Aorta (tissue), 5 donors: ENCODE measurements at regions not wholly inside any gene's neighbourhood (a gene's known extent, or its start where the extent isn't known, plus 50 kb on each side); places are given as distances from the start of the nearest gene placed in this dataset.

ENCODE experiments used
- ATAC-seq: fragments of 200-7000 bp; cut with Tn5 transposase; one replicate; pipeline ENCODE4 v1.9.1; 2022; ENCODE audit warnings: moderate library complexity; ENCODE audit not compliant: low FRiP score
- DNase-seq, 2 donors: peaks; one replicate each; pipeline ENCODE4 v3.0.0-alpha.2; 2020
- H3K27ac ChIP-seq, 2 donors: one replicate each; pipeline ENCODE4 v1.5.1; 2013; ENCODE audit warnings: low read length in 2 of 2, mild to moderate bottlenecking in 2 of 2, moderate library complexity in 2 of 2, control low read depth in 1 of 2, inconsistent platforms in 1 of 2, low read depth in 1 of 2
- H3K27me3 ChIP-seq, 2 donors: one replicate each; pipeline ENCODE4 v1.6.1; 2013; ENCODE audit warnings: control low read depth in 1 of 2, low read length in 1 of 2, mild to moderate bottlenecking in 1 of 2, moderate library complexity in 1 of 2; ENCODE audit not compliant: insufficient read depth in 2 of 2, control insufficient read depth in 1 of 2
- H3K36me3 ChIP-seq, 2 donors: one replicate each; pipeline ENCODE4 v1.6.1; 2013; ENCODE audit warnings: control low read depth in 1 of 2, low read length in 1 of 2, mild to moderate bottlenecking in 1 of 2; ENCODE audit not compliant: insufficient read depth in 2 of 2, control insufficient read depth in 1 of 2
- H3K4me1 ChIP-seq, 2 donors: one replicate each; pipeline ENCODE4 v1.6.1; 2013; ENCODE audit warnings: low read length in 2 of 2, control low read depth in 1 of 2, mild to moderate bottlenecking in 1 of 2, moderate library complexity in 1 of 2; ENCODE audit not compliant: insufficient read depth in 2 of 2, control insufficient read depth in 1 of 2
- H3K4me3 ChIP-seq, 2 donors: one replicate each; pipeline ENCODE4 v1.5.1; 2013; ENCODE audit warnings: low read length in 2 of 2, control low read depth in 1 of 2, mild to moderate bottlenecking in 1 of 2
- H3K9me3 ChIP-seq: one replicate; pipeline ENCODE4 v1.6.1; 2013; ENCODE audit warnings: mild to moderate bottlenecking, low read length; ENCODE audit not compliant: control insufficient read depth
- WGBS, 2 donors: extraction: QIAGEN DNeasy Blood & Tissue Kit; methylation state at CpG; one replicate each; pipeline ENCODE4 v1.1.7; 2013; 5-methylcytosine and 5-hydroxymethylcytosine counted together
- intact Hi-C, 2 donors: fragments of 100-400 bp; cut with DNase I; formaldehyde crosslinking; loops; one replicate each; pipeline versions ENCODE4 v1.14.2 to v1.15.0; 2022
- donor health status: healthy with polysubstance abuse.
- donor health status: Bipolar disorder and iron deficiency.
- donor health status: DM: no; HTN: no; CAD: no.
- donor health status: DM: no; HTN: no; CAD: no.
- donor health status: DM: yes; HTN: yes; CAD: no.

DNA sequence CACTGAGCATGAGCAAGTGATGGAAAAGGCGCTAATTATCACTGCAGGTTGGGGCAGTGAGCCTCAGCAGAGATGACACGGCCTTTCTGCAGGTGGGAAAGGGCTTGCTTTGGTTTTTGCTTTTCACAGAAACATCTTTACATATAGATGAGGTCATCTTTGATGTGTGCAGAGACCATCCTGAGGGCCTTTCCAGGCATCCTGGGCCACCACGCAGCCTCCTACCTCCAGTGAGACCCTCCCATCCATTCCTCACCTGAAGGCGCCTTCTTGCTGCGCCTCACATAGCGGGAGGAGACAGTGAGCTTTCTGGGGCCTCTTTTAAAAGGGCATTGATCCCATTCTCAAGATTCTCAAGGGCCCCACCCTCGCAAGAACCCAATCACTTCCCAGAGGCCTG is 235.3 kb upstream of the RAB6C start:
- WGBS, 2 donors, result 97% methylated on average over 7 of the region's 7 CpGs
- ATAC-seq, result no peak

DNA sequence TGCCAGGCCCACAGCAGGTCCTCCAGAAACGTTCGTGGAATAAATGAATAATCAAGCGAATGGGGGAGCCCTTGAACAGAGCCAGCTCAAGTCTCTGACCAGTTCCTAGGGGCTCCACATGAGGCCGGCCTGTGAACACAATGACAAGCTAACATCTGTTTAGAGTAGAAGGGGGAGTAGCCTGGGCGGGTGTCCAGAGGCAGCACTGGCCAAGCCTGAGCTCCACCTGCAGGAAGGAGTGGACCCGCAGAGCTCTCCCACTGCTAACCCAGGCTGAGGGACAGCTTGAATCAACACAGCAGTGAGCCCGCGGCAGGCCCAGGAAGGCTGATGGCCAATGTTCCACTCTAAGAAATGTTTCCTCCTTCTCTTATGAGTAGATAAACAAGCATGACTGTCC is 234.8 kb upstream of the RAB6C start:
- no peak for DNase-seq
- intact Hi-C loops, result no loop called here

More for the DNA sequence above, 235.3 kb upstream of the RAB6C start:
- Histone ChIP-seq H3K27ac (no peak overlapping the region), H3K9me3 (no peaks in the 10 kb centered on the region), H3K4me3 (no peak overlapping the region), H3K4me1 (no peaks in the 10 kb centered on the region), H3K27me3 (no peaks in the 10 kb centered on the region), H3K36me3 (no peaks in the 10 kb centered on the region)
- no peak for DNase-seq
- intact Hi-C loops, result no loop called here

GRCh38 chr2:129747500-129748125 is 231.9 kb upstream of the RAB6C start:
- intact Hi-C loops, result no loop called here
- DNase-seq, result no peak
- Histone ChIP-seq H3K4me3 (no peak overlapping the region), H3K4me1 (no peaks in the 10 kb centered on the region), H3K36me3 (no peaks in the 10 kb centered on the region), H3K9me3 (no peaks in the 10 kb centered on the region), H3K27me3 (no peaks in the 10 kb centered on the region), H3K27ac (no peak overlapping the region)
- 86 to 93% methylated on average over 6 of the region's 6 CpGs for WGBS, 2 donors
- ATAC-seq, result no peak

More for the DNA sequence above, 234.8 kb upstream of the RAB6C start:
- Histone ChIP-seq H3K36me3 (no peaks in the 10 kb centered on the region), H3K27me3 (no peaks in the 10 kb centered on the region), H3K4me1 (no peaks in the 10 kb centered on the region), H3K4me3 (no peak overlapping the region), H3K27ac (no peak overlapping the region), H3K9me3 (no peaks in the 10 kb centered on the region)
- WGBS, 2 donors, result 65 to 69% methylated on average over 8 of the region's 8 CpGs
- no peak for ATAC-seq

GRCh38 chr2:129748250-129748649 is 231.2 kb upstream of the RAB6C start:
- ATAC-seq (no peak), DNase-seq (no peak)
- no peaks in the 10 kb centered on the region for H3K9me3 ChIP-seq
- 82 to 84% methylated on average over 5 of the region's 5 CpGs for WGBS, 2 donors
- intact Hi-C loops, result no loop called here
- no peak overlapping the region for H3K27ac ChIP-seq
- no peaks in the 10 kb centered on the region for H3K4me1 ChIP-seq
- no peaks in the 10 kb centered on the region for H3K36me3 ChIP-seq
- H3K4me3 ChIP-seq, result no peak overlapping the region
- no peaks in the 10 kb centered on the region for H3K27me3 ChIP-seq

- H3K27ac ChIP-seq, result no peak overlapping the region
- no peaks in the 10 kb centered on the region for H3K9me3 ChIP-seq
- 39 to 56% methylated on average over 6 of the region's 6 CpGs for WGBS, 2 donors
- no peak overlapping the region for H3K4me3 ChIP-seq
- no peaks in the 10 kb centered on the region for H3K36me3 ChIP-seq
- DNase-seq (no peak), ATAC-seq (no peak)
- H3K4me1 ChIP-seq, result no peaks in the 10 kb centered on the region
- intact Hi-C loops, result no loop called here
- H3K27me3 ChIP-seq, result no peaks in the 10 kb centered on the region
These were observed 230.8 kb upstream of the RAB6C start for GRCh38 chr2:129748653-129749052.

DNA sequence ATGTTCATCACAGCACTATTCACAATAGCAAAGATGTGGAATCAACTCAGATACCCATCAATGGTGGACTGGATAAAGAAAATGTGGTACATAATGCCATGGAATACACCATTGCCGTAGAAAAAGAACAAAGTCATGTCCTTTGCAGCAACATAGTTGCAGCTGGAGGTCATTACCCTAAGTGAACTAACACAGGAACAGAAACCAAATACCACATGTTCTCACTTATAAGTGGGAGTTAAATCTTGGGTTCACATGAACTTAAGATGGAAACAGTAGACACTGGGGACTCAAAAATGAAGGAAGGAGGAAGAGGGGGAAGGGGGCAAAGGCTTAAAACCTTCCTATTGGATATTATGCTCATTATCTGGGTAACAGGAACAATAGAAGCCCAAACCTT is 228.1 kb upstream of the RAB6C start:
- no peak for ATAC-seq
- intact Hi-C loops, result no loop called here
- H3K4me1 ChIP-seq, result no peaks in the 10 kb centered on the region

GRCh38 chr2:129752176-129752575 is 227.3 kb upstream of the RAB6C start:
- Histone ChIP-seq H3K27ac (no peak overlapping the region), H3K4me1 (no peaks in the 10 kb centered on the region), H3K27me3 (no peaks in the 10 kb centered on the region), H3K36me3 (no peaks in the 10 kb centered on the region), H3K4me3 (no peak overlapping the region), H3K9me3 (no peaks in the 10 kb centered on the region)
- WGBS, 2 donors, result 92 to 93% methylated on average over 3 of the region's 3 CpGs
- intact Hi-C loops, result no loop called here
- ATAC-seq, result no peak
- no peak for DNase-seq

More for the DNA sequence above, 228.1 kb upstream of the RAB6C start:
- WGBS, 2 donors, result 63 to 80% methylated on average over 1 of the region's 1 CpG
- Histone ChIP-seq H3K36me3 (no peaks in the 10 kb centered on the region), H3K27me3 (no peaks in the 10 kb centered on the region), H3K9me3 (no peaks in the 10 kb centered on the region), H3K27ac (no peak overlapping the region), H3K4me3 (no peak overlapping the region)
- DNase-seq, result no peak

- no peaks in the 10 kb centered on the region for H3K4me1 ChIP-seq
- ATAC-seq (no peak), DNase-seq (no peak)
- H3K36me3 ChIP-seq, result no peaks in the 10 kb centered on the region
- intact Hi-C loops, result no loop called here
- H3K9me3 ChIP-seq, result no peaks in the 10 kb centered on the region
- no peak overlapping the region for H3K4me3 ChIP-seq
- H3K27ac ChIP-seq, result no peak overlapping the region
- H3K27me3 ChIP-seq, result no peaks in the 10 kb centered on the region
- 92% methylated on average over 10 of the region's 10 CpGs for WGBS, 2 donors
These were observed 226.8 kb upstream of the RAB6C start for GRCh38 chr2:129752686-129753085.

DNA sequence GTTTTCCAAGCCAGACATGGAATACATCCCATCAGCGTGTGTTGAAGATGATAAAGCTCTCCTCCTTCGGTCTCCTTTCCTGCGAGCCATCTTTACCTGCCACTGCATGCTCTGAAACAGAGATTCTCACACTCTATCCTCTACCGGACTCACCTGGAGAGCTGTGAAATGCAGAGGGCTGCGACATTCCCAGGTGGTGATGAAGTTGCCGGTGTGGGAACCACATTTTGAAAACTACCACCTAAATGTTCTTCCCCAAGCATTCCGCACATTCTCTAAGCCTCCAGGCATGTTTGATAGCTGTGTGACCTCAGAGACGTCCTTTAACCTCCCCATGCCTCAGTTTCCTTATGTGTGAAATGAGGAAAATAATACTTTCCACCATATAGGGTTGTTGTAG is 226.2 kb upstream of the RAB6C start:
- Histone ChIP-seq H3K27ac (no peak overlapping the region), H3K4me1 (no peaks in the 10 kb centered on the region), H3K9me3 (no peaks in the 10 kb centered on the region), H3K4me3 (no peak overlapping the region), H3K36me3 (no peaks in the 10 kb centered on the region), H3K27me3 (no peaks in the 10 kb centered on the region)
- intact Hi-C loops, result no loop called here
- DNase-seq (no peak), ATAC-seq (no peak)
- 83% methylated on average over 8 of the region's 8 CpGs for WGBS, 2 donors
